ENCODE measurements at regions not wholly inside any gene's neighbourhood (a gene's known extent, or its start where the extent isn't known, plus 50 kb on each side); places are given as distances from the start of the nearest gene placed in this dataset.

DNA sequence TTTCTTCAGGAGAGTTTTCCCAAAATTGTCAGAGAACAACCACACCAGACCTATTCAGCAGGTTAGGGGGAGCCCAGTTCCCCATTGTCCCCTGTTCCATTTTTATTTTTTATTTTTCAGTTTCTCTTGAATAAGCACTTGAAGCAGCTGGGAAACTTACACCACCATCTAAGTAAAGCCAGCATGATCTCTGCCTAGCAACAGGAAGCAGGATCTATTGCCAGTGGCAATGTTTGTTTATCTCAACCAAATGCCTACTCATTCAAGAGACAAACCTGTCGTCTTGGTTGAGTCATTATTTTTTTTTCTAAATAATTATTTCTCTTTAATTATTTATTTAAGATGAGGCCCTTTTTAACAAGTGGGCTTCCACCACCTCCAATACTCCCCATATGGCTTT, 379.3 kb downstream of the PLK2 start:
- H3K4me2 ChIP-seq (ENCODE audit: control insufficient read depth, extremely low read depth, insufficient read depth, low read depth, low read length) = no peak overlapping the region
- H3K27ac ChIP-seq (ENCODE audit: control insufficient read depth, insufficient read depth, low read length) = no peak overlapping the region
- no peaks in the 10 kb centered on the region for H3K9me1 ChIP-seq (ENCODE audit: control insufficient read depth, extremely low read depth, insufficient read depth, low read length)
- FAIRE-seq (no peak), DNase-seq (ENCODE audit: low read depth, low spot score) (no peak)
- no peak overlapping the region for H2AFZ ChIP-seq (ENCODE audit: control insufficient read depth, low read length)
- TF ChIP-seq, protein P1, sequence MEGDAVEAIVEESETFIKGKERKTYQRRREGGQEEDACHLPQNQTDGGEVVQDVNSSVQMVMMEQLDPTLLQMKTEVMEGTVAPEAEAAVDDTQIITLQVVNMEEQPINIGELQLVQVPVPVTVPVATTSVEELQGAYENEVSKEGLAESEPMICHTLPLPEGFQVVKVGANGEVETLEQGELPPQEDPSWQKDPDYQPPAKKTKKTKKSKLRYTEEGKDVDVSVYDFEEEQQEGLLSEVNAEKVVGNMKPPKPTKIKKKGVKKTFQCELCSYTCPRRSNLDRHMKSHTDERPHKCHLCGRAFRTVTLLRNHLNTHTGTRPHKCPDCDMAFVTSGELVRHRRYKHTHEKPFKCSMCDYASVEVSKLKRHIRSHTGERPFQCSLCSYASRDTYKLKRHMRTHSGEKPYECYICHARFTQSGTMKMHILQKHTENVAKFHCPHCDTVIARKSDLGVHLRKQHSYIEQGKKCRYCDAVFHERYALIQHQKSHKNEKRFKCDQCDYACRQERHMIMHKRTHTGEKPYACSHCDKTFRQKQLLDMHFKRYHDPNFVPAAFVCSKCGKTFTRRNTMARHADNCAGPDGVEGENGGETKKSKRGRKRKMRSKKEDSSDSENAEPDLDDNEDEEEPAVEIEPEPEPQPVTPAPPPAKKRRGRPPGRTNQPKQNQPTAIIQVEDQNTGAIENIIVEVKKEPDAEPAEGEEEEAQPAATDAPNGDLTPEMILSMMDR (optimal IDR thresholded peaks at IDR 0.05 in 1 of 3, IDR thresholded peaks at IDR 0.05 in 1 of 3, conservative IDR thresholded peaks at IDR 0.05 in 1 of 3; ENCODE audit: extremely low read depth in 1 of 3, insufficient read depth in 2 of 3, low read length in 3 of 3) = no peak
- no peak for TF ChIP-seq EZH2 (IDR thresholded peaks at IDR 0.05; ENCODE audit: low read length)
- H3K79me2 ChIP-seq (ENCODE audit: control insufficient read depth, insufficient read depth, low read length) = no peaks in the 10 kb centered on the region
- no peaks in the 10 kb centered on the region for H3K4me1 ChIP-seq (ENCODE audit: control insufficient read depth, extremely low read depth, insufficient read depth, low read length)
- dilution Hi-C loops (cut with MboI; ENCODE audit: extremely low pct_ligation_motif_present, low sequenced_read_pairs) = no loop called here
- no peaks in the 10 kb centered on the region for H3K9me3 ChIP-seq (ENCODE audit: control insufficient read depth, low read depth, low read length)
- no peaks in the 10 kb centered on the region for H4K20me1 ChIP-seq (ENCODE audit: control insufficient read depth, extremely low read depth, insufficient read depth, low read length)
- no peak overlapping the region for H3K9ac ChIP-seq (ENCODE audit: control insufficient read depth, extremely low read depth, insufficient read depth, low read length)
- H3K36me3 ChIP-seq (ENCODE audit: control insufficient read depth in 2 of 2, extremely low read depth in 1 of 2, insufficient read depth in 2 of 2, low read length in 2 of 2) = no peaks in the 10 kb centered on the region
- no peaks in the 10 kb centered on the region for H3K27me3 ChIP-seq (ENCODE audit: control insufficient read depth, extremely low read depth, insufficient read depth, low read length)
- H3K4me3 ChIP-seq (ENCODE audit: control insufficient read depth in 2 of 3, extremely low read depth in 1 of 3, insufficient read depth in 2 of 3, low read depth in 1 of 3, low read length in 3 of 3) = no peak overlapping the region

DNA sequence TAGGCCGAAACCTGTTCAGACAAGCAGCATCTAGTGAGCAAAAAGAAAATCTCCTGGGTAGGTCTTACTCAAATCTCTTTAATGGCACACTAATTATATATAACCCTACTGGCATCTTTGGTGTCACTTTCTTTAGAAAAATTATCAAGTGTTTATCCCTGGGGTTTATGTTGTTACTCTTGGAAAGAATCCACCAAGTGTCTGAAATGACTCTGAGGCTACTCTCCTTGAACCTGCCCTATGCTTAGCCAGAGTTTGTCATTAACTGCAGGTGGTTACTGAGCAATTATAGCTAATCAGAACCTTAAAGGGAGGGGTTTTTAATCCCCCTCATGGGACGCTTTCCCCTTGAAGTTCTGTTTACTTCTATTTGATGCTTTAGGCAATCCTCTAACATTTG, 381.9 kb downstream of the PLK2 start:
- Histone ChIP-seq H3K9me3 (ENCODE audit: control insufficient read depth, low read depth, low read length) (no peaks in the 10 kb centered on the region), H3K9me1 (ENCODE audit: control insufficient read depth, extremely low read depth, insufficient read depth, low read length) (no peaks in the 10 kb centered on the region), H3K27ac (ENCODE audit: control insufficient read depth, insufficient read depth, low read length) (no peak overlapping the region), H3K36me3 (ENCODE audit: control insufficient read depth in 2 of 2, extremely low read depth in 1 of 2, insufficient read depth in 2 of 2, low read length in 2 of 2) (no peaks in the 10 kb centered on the region), H3K9ac (ENCODE audit: control insufficient read depth, extremely low read depth, insufficient read depth, low read length) (no peak overlapping the region), H3K4me1 (ENCODE audit: control insufficient read depth, extremely low read depth, insufficient read depth, low read length) (no peaks in the 10 kb centered on the region), H3K4me2 (ENCODE audit: control insufficient read depth, extremely low read depth, insufficient read depth, low read depth, low read length) (no peak overlapping the region), H4K20me1 (ENCODE audit: control insufficient read depth, extremely low read depth, insufficient read depth, low read length) (no peaks in the 10 kb centered on the region), H3K27me3 (ENCODE audit: control insufficient read depth, extremely low read depth, insufficient read depth, low read length) (no peaks in the 10 kb centered on the region), H2AFZ (ENCODE audit: control insufficient read depth, low read length) (no peak overlapping the region), H3K4me3 (ENCODE audit: control insufficient read depth in 2 of 3, extremely low read depth in 1 of 3, insufficient read depth in 2 of 3, low read depth in 1 of 3, low read length in 3 of 3) (no peak overlapping the region), H3K79me2 (ENCODE audit: control insufficient read depth, insufficient read depth, low read length) (no peaks in the 10 kb centered on the region)
- dilution Hi-C loops (cut with MboI; ENCODE audit: extremely low pct_ligation_motif_present, low sequenced_read_pairs) = no loop called here
- TF ChIP-seq EZH2 (IDR thresholded peaks at IDR 0.05; ENCODE audit: low read length) = no peak
- TF ChIP-seq, protein P1 (optimal IDR thresholded peaks at IDR 0.05 in 1 of 3, IDR thresholded peaks at IDR 0.05 in 1 of 3, conservative IDR thresholded peaks at IDR 0.05 in 1 of 3; ENCODE audit: extremely low read depth in 1 of 3, insufficient read depth in 2 of 3, low read length in 3 of 3) = no peak
- no peak for DNase-seq (ENCODE audit: low read depth, low spot score)
- FAIRE-seq = no peak
